Neural crest cell (in vitro differentiated cells): ENCODE measurements at regions not wholly inside any gene's neighbourhood (a gene's known extent, or its start where the extent isn't known, plus 50 kb on each side); places are given as distances from the start of the nearest gene placed in this dataset.

Source experiments
- DNase-seq: peaks from one replicate; pipeline ENCODE4 v3.0.0; 2021; ENCODE audit warnings: low read depth, mixed read lengths, low spot score
- H3K27ac Mint-ChIP-seq: one replicate; pipeline ENCODE4 v1.8.0; 2021; ENCODE audit warnings: mild to moderate bottlenecking, mixed read lengths; ENCODE audit not compliant: unreplicated experiment
- H3K27me3 Mint-ChIP-seq: 2 replicates; pipeline ENCODE4 v1.8.0; 2021; ENCODE audit warnings: low read depth, mild to moderate bottlenecking, mixed read lengths
- H3K36me3 Mint-ChIP-seq: 2 replicates; pipeline ENCODE4 v1.8.0; 2021; ENCODE audit warnings: low read depth, mild to moderate bottlenecking, mixed read lengths
- H3K4me1 Mint-ChIP-seq: 2 replicates; pipeline ENCODE4 v1.8.0; 2021; ENCODE audit warnings: mixed read lengths
- H3K4me3 Mint-ChIP-seq: one replicate; pipeline ENCODE4 v1.8.0; 2021; ENCODE audit warnings: mild to moderate bottlenecking, mixed read lengths
- H3K9me3 Mint-ChIP-seq: 2 replicates; pipeline ENCODE4 v1.8.0; 2021; ENCODE audit warnings: mixed read lengths
- CTCF ChIP-seq: fragments of 200-600 bp; sonication (generic); conservative IDR thresholded peaks from 2 replicates; pipeline ENCODE4 v1.5.0; 2021; ENCODE audit warnings: antibody characterized with exemption, mild to moderate bottlenecking

GRCh38 chr3:76436894-76437293, 603.0 kb upstream of the ROBO2 start:
- Mint-ChIP-seq H3K4me3 (no peak overlapping the region), H3K4me1 (peaks cover 8% of the 10 kb centered on the region), H3K27ac (no peak overlapping the region), H3K9me3 (no peaks in the 10 kb centered on the region), H3K27me3 (no peaks in the 10 kb centered on the region), H3K36me3 (no peaks in the 10 kb centered on the region)
- DNase-seq, result no peak
- TF ChIP-seq CTCF, result no peak

- Mint-ChIP-seq H3K36me3 (no peaks in the 10 kb centered on the region), H3K4me1 (peaks cover 8% of the 10 kb centered on the region), H3K9me3 (peaks cover 2% of the 10 kb centered on the region), H3K27me3 (no peaks in the 10 kb centered on the region), H3K4me3 (no peak overlapping the region), H3K27ac (no peak overlapping the region)
- TF ChIP-seq CTCF, result no peak
- DNase-seq, result no peak
Measured at GRCh38 chr3:76438971-76439370, 600.9 kb upstream of the ROBO2 start.

DNA sequence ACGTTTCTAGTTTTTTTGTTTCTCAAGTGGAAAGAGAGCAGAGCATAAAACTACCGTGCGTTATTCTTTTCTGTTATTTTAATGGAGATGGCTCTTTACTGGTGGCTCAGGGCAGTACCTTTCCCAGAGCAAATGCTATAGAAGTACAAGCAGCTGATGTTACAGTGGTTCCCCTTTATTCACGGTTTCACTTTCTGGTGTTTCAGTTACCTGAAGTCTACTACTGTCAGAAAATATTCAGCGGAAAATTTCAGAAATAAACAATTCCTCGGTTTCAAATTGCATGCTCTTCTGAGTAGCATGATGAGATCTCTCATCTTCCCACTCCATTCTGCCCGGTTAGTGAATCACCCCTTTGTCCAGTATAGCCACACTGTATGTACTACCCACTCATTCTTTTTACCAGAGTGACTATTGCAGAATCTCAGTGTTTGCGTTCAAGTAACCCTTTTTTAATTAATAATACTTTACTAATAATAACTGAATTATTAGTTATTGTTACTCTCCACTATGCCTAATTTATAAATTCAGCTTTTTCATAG, 597.5 kb upstream of the ROBO2 start:
- TF ChIP-seq CTCF, result no peak
- Mint-ChIP-seq H3K4me1 (peaks cover 8% of the 10 kb centered on the region), H3K4me3 (no peak overlapping the region), H3K9me3 (peaks cover 2% of the 10 kb centered on the region), H3K27me3 (no peaks in the 10 kb centered on the region), H3K36me3 (no peaks in the 10 kb centered on the region), H3K27ac (no peak overlapping the region)
- DNase-seq, result no peak

DNA sequence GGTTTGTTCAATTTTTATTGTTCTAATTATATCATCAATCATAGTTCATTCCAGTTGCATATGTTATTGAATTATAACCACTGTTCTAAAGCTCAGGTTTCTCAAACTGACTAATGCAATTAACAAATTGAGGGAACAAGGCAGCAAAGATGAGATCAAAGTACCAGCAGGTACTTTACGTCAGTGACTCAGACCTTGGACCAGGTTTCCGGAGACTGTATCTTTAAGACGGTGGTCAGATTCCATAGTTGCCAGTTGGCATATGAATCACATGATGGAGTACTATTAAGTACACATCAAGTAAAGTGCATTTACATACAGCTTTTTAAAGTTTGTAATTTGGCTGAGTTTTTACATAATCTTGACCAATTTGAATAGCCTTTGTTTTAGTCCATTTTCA, 583.6 kb upstream of the ROBO2 start:
- TF ChIP-seq CTCF, result no peak
- Mint-ChIP-seq H3K4me1 (no peaks in the 10 kb centered on the region), H3K27ac (no peak overlapping the region), H3K4me3 (no peak overlapping the region), H3K27me3 (no peaks in the 10 kb centered on the region), H3K9me3 (peaks cover 6% of the 10 kb centered on the region), H3K36me3 (no peaks in the 10 kb centered on the region)
- DNase-seq, result no peak

GRCh38 chr3:76463501-76463900, 576.4 kb upstream of the ROBO2 start:
- no peaks in the 10 kb centered on the region for H3K27me3 Mint-ChIP-seq
- H3K4me1 Mint-ChIP-seq, result no peaks in the 10 kb centered on the region
- no peak overlapping the region for H3K4me3 Mint-ChIP-seq
- TF ChIP-seq CTCF, result no peak
- H3K9me3 Mint-ChIP-seq, result peaks cover 4% of the 10 kb centered on the region
- no peak overlapping the region for H3K27ac Mint-ChIP-seq
- DNase-seq, result no peak
- no peaks in the 10 kb centered on the region for H3K36me3 Mint-ChIP-seq

GRCh38 chr3:76470285-76470684, 569.6 kb upstream of the ROBO2 start:
- Mint-ChIP-seq H3K27me3 (no peaks in the 10 kb centered on the region), H3K4me1 (no peaks in the 10 kb centered on the region), H3K27ac (no peak overlapping the region), H3K4me3 (no peak overlapping the region), H3K9me3 (no peaks in the 10 kb centered on the region), H3K36me3 (no peaks in the 10 kb centered on the region)
- no peak for TF ChIP-seq CTCF
- DNase-seq, result no peak
